GM23338 (cell line): ENCODE measurements at regions not wholly inside any gene's neighbourhood (a gene's known extent, or its start where the extent isn't known, plus 50 kb on each side); places are given as distances from the start of the nearest gene placed in this dataset.

Experiments used
- CREB1 ChIP-seq: fragments of 250-450 bp; sonication (Bioruptor Pico); IDR thresholded peaks from 2 replicates; pipeline ENCODE4 v1.5.0; 2020; ENCODE audit warnings: low read depth, mild to moderate bottlenecking, moderate library complexity
- EZH2 ChIP-seq: fragments of 200-600 bp; sonication (generic); IDR thresholded peaks from one replicate; pipeline ENCODE4 v1.8.0; 2017; ENCODE audit warnings: antibody characterized with exemption, mild to moderate bottlenecking, low read depth; ENCODE audit not compliant: unreplicated experiment
- EZH2phosphoT487 ChIP-seq: fragments of 200-600 bp; sonication (generic); IDR thresholded peaks from one replicate; pipeline ENCODE4 v1.8.1; 2018; ENCODE audit warnings: antibody characterized with exemption; ENCODE audit not compliant: unreplicated experiment
- NANOG ChIP-seq: IDR thresholded peaks from 2 replicates; pipeline ENCODE4 v1.6.1; 2016; ENCODE audit warnings: antibody characterized with exemption, borderline replicate concordance
- POLR2AphosphoS5 ChIP-seq: IDR thresholded peaks from 2 replicates; pipeline ENCODE4 v1.6.1; 2016; ENCODE audit warnings: antibody characterized with exemption, low read depth
- ZNF114 ChIP-seq: fragments of 250-450 bp; sonication (Bioruptor Pico); IDR thresholded peaks from 2 replicates; pipeline ENCODE4 v1.5.0; 2020; ENCODE audit warnings: mild to moderate bottlenecking, moderate library complexity
- TF ChIP-seq, protein P1 (sequence below), 2 experiments: fragments of 200-600 bp in 1 of 2; sonication (generic) in 1 of 2; conservative IDR thresholded peaks; 2 replicates each; pipeline versions ENCODE4 v1.5.1 to v1.6.1; 2016 to 2017; ENCODE audit warnings: antibody characterized with exemption in 2 of 2, low read depth in 2 of 2, mild to moderate bottlenecking in 2 of 2, moderate library complexity in 1 of 2

DNA sequence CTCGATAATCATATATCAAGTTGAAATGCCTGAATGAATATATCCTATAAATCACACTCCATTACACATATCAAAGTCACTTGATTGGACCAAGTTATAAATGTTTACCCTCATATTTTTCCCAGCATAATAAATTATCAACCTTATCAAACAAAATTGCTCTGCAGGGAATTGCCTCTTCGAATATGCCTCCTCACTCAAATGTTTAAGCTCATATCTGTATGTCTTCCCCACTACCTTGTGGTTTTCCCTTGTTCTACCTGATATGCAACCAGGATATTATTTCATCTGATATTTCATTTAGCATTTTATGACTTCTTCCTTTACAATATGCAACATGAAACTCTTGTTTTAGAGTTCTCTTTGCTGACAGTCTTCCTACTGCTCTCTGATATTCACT lies 226.4 kb downstream of the RASSF9 start:
- TF ChIP-seq POLR2AphosphoS5 (no peak), EZH2 (no peak), EZH2phosphoT487 (no peak), CREB1 (CRISPR knock-in tag) (no peak), NANOG (no peak), ZNF114 (CRISPR knock-in tag) (no peak)
- TF ChIP-seq, protein P1, sequence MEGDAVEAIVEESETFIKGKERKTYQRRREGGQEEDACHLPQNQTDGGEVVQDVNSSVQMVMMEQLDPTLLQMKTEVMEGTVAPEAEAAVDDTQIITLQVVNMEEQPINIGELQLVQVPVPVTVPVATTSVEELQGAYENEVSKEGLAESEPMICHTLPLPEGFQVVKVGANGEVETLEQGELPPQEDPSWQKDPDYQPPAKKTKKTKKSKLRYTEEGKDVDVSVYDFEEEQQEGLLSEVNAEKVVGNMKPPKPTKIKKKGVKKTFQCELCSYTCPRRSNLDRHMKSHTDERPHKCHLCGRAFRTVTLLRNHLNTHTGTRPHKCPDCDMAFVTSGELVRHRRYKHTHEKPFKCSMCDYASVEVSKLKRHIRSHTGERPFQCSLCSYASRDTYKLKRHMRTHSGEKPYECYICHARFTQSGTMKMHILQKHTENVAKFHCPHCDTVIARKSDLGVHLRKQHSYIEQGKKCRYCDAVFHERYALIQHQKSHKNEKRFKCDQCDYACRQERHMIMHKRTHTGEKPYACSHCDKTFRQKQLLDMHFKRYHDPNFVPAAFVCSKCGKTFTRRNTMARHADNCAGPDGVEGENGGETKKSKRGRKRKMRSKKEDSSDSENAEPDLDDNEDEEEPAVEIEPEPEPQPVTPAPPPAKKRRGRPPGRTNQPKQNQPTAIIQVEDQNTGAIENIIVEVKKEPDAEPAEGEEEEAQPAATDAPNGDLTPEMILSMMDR (conservative IDR thresholded peaks at IDR 0.05; ENCODE audit: low read depth in 2 of 2), result no peak
